Smooth muscle cell (in vitro differentiated cells): ENCODE measurements at regions not wholly inside any gene's neighbourhood (a gene's known extent, or its start where the extent isn't known, plus 50 kb on each side); places are given as distances from the start of the nearest gene placed in this dataset.

ENCODE experiments used
- DNase-seq: peaks from one replicate; lab custom pipeline; 2025; ENCODE audit not compliant: unreplicated experiment; lab: John Stamatoyannopoulos, UW
- H2AFZ ChIP-seq: fragments of 200-600 bp; sonication (generic); 2 replicates; pipeline ENCODE4 v1.6.0; 2016; ENCODE audit warnings: antibody characterized with exemption, low read depth, mild to moderate bottlenecking
- H3F3A ChIP-seq: fragments of 200-600 bp; sonication (generic); 2 replicates; pipeline ENCODE4 v1.6.0; 2017; ENCODE audit warnings: antibody characterized with exemption, low read depth
- H3K27ac ChIP-seq: fragments of 200-600 bp; sonication (generic); 2 replicates; pipeline ENCODE4 v1.5.1; 2016; ENCODE audit warnings: low read depth, mild to moderate bottlenecking
- H3K27me3 ChIP-seq: fragments of 200-600 bp; sonication (generic); 2 replicates; pipeline ENCODE4 v1.6.1; 2016; ENCODE audit warnings: low read depth, mild to moderate bottlenecking
- H3K36me3 ChIP-seq: fragments of 200-600 bp; sonication (generic); 2 replicates; pipeline ENCODE4 v1.5.1; 2016; ENCODE audit warnings: low read depth
- H3K4me1 ChIP-seq: fragments of 200-600 bp; sonication (generic); 2 replicates; pipeline ENCODE4 v1.5.1; 2016; ENCODE audit warnings: low read depth
- H3K4me2 ChIP-seq: fragments of 200-600 bp; sonication (generic); 2 replicates; pipeline ENCODE4 v1.6.0; 2016; ENCODE audit warnings: mild to moderate bottlenecking
- H3K4me3 ChIP-seq: fragments of 200-600 bp; sonication (generic); 2 replicates; pipeline ENCODE4 v1.5.1; 2016; ENCODE audit warnings: mild to moderate bottlenecking
- H3K79me2 ChIP-seq: fragments of 200-600 bp; sonication (generic); 2 replicates; pipeline ENCODE4 v1.6.0; 2016; ENCODE audit warnings: low read depth, mild to moderate bottlenecking
- H3K9ac ChIP-seq: fragments of 200-600 bp; sonication (generic); 2 replicates; pipeline ENCODE4 v1.6.0; 2016; ENCODE audit warnings: low read depth
- H3K9me3 ChIP-seq: fragments of 200-600 bp; sonication (generic); replicated peaks from 2 replicates; pipeline ENCODE4 v1.5.1; 2016; ENCODE audit warnings: low read depth
- H4K20me1 ChIP-seq: fragments of 200-600 bp; sonication (generic); 2 replicates; pipeline ENCODE4 v1.6.0; 2016; ENCODE audit warnings: low read depth
- WGBS: methylation state at CpG from one replicate; pipeline ENCODE4 v1.1.7; 2016; ENCODE audit warnings: low lambda C conversion rate; 5-methylcytosine and 5-hydroxymethylcytosine counted together
- TF ChIP-seq, protein P1 (sequence below): fragments of 200-600 bp; sonication (generic); IDR thresholded peaks from 2 replicates; pipeline ENCODE4 v1.5.1; 2017; ENCODE audit warnings: borderline replicate concordance, mild to moderate bottlenecking, antibody characterized with exemption; ENCODE audit not compliant: insufficient read depth, poor library complexity, severe bottlenecking

- no peaks in the 10 kb centered on the region for H3K4me1 ChIP-seq
- no peaks in the 10 kb centered on the region for H3K79me2 ChIP-seq
- H3K27me3 ChIP-seq: no peaks in the 10 kb centered on the region
- DNase-seq: no peak
- no peaks in the 10 kb centered on the region for H3F3A ChIP-seq
- no peaks in the 10 kb centered on the region for H3K36me3 ChIP-seq
- 90% methylated on average over 5 of the region's 5 CpGs for WGBS
- H2AFZ ChIP-seq: no peak overlapping the region
- H3K4me3 ChIP-seq: no peak overlapping the region
- H3K4me2 ChIP-seq: no peak overlapping the region
- H4K20me1 ChIP-seq: no peaks in the 10 kb centered on the region
- no peak overlapping the region for H3K27ac ChIP-seq
- H3K9me3 ChIP-seq: no peaks in the 10 kb centered on the region
- no peak overlapping the region for H3K9ac ChIP-seq
- TF ChIP-seq, protein P1, sequence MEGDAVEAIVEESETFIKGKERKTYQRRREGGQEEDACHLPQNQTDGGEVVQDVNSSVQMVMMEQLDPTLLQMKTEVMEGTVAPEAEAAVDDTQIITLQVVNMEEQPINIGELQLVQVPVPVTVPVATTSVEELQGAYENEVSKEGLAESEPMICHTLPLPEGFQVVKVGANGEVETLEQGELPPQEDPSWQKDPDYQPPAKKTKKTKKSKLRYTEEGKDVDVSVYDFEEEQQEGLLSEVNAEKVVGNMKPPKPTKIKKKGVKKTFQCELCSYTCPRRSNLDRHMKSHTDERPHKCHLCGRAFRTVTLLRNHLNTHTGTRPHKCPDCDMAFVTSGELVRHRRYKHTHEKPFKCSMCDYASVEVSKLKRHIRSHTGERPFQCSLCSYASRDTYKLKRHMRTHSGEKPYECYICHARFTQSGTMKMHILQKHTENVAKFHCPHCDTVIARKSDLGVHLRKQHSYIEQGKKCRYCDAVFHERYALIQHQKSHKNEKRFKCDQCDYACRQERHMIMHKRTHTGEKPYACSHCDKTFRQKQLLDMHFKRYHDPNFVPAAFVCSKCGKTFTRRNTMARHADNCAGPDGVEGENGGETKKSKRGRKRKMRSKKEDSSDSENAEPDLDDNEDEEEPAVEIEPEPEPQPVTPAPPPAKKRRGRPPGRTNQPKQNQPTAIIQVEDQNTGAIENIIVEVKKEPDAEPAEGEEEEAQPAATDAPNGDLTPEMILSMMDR: no peak
These were observed 67.8 kb downstream of the CASP12 start for GRCh38 chr11:104830508-104830907.

GRCh38 chr11:104830080-104830479, 68.2 kb downstream of the CASP12 start:
- Histone ChIP-seq H3K4me3 (no peak overlapping the region), H3K4me2 (no peak overlapping the region), H3F3A (no peaks in the 10 kb centered on the region), H3K79me2 (no peaks in the 10 kb centered on the region), H3K9me3 (no peaks in the 10 kb centered on the region), H4K20me1 (no peaks in the 10 kb centered on the region), H3K27me3 (no peaks in the 10 kb centered on the region), H3K36me3 (no peaks in the 10 kb centered on the region), H3K9ac (no peak overlapping the region), H2AFZ (no peak overlapping the region), H3K27ac (no peak overlapping the region), H3K4me1 (no peaks in the 10 kb centered on the region)
- no peak for DNase-seq
- 79% methylated on average over 2 of the region's 2 CpGs for WGBS
- TF ChIP-seq, protein P1: no peak

DNA sequence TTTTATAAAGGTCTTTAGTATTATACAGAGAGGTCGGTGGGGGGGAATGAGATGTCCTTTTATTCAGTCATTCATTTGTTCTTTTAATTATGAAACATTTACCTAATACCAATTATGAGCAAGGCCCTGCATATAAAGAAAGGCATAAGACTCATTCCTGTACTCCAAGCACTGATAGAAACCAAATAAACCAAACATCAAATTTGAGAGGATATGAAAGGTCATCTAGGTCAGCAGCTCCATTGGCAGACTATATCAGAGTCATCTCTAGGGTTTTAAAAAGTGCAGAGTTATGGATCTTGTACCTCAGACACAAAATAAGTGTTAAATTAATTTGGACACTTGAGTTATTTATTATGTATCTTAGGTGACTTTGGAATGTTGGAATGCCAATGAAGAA, 71.5 kb downstream of the CASP12 start:
- Histone ChIP-seq H4K20me1 (no peaks in the 10 kb centered on the region), H3K4me2 (no peak overlapping the region), H3K9me3 (no peaks in the 10 kb centered on the region), H3K27me3 (no peaks in the 10 kb centered on the region), H3K36me3 (no peaks in the 10 kb centered on the region), H3K4me1 (no peaks in the 10 kb centered on the region), H2AFZ (no peak overlapping the region), H3K4me3 (no peak overlapping the region), H3K79me2 (no peaks in the 10 kb centered on the region), H3F3A (no peaks in the 10 kb centered on the region), H3K27ac (no peak overlapping the region), H3K9ac (no peak overlapping the region)
- WGBS: 95% methylated on average over 1 of the region's 1 CpG
- DNase-seq: no peak
- TF ChIP-seq, protein P1: no peak

DNA sequence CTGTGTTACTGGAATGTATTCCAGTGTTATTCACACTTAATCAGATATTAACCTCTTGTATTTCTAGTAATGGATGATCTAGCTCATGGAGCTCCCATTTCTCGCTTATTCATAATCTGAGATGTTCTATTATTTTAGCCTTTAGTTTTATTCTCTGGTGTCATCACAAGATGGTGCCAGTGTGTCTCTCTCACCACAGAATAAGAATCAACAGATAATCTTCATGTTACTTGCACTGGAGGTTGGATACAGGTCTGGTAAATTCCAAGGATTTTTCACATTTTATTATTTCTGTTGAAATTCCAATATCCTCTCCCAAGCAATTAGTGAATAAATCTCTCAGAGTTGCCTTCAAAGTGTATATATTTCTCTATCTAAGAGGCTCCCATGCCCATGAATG, 74.6 kb downstream of the CASP12 start:
- Histone ChIP-seq H4K20me1 (no peaks in the 10 kb centered on the region), H3K4me2 (no peak overlapping the region), H3K36me3 (no peaks in the 10 kb centered on the region), H3K4me1 (no peaks in the 10 kb centered on the region), H3K79me2 (no peaks in the 10 kb centered on the region), H3K9ac (no peak overlapping the region), H2AFZ (no peak overlapping the region), H3K27me3 (no peaks in the 10 kb centered on the region), H3K27ac (no peak overlapping the region), H3K4me3 (no peak overlapping the region), H3F3A (no peaks in the 10 kb centered on the region), H3K9me3 (no peaks in the 10 kb centered on the region)
- TF ChIP-seq, protein P1: no peak
- 100% methylated on average over 1 of the region's 1 CpG for WGBS
- no peak for DNase-seq
